Adrenal gland (tissue), 9 donors: ENCODE measurements at regions not wholly inside any gene's neighbourhood (a gene's known extent, or its start where the extent isn't known, plus 50 kb on each side); places are given as distances from the start of the nearest gene placed in this dataset.
"Not testable (repeated sequence)": the region's sequence is repeated elsewhere in the genome, so short reads cannot be mapped to it uniquely, and the experiment has no call there.

Source experiments
- DNase-seq, 7 donors: peaks; one replicate each; pipeline ENCODE4 v3.0.0-alpha.2; 2019 to 2020
- H3K27ac ChIP-seq, 5 donors: fragments of 200-600 bp; sonication (generic) in 4 of 5; 1 replicate in 3 of 5; 2 replicates in 2 of 5; pipeline versions ENCODE4 v1.5.1 to v1.8.0; 2016 to 2020; ENCODE audit warnings: mild to moderate bottlenecking in 1 of 5
- H3K27me3 ChIP-seq: fragments of 200-600 bp; 2 replicates; pipeline ENCODE4 v1.8.0; 2021
- H3K36me3 ChIP-seq, 2 donors: fragments of 200-600 bp; replicated peaks in 1 of 2; 1 replicate in 1 of 2; 2 replicates in 1 of 2; pipeline versions ENCODE4 v1.5.1 to v1.8.0; 2018 to 2022
- H3K4me1 ChIP-seq, 2 donors: fragments of 200-600 bp; replicated peaks in 1 of 2; 1 replicate in 1 of 2; 2 replicates in 1 of 2; pipeline versions ENCODE4 v1.5.1 to v1.8.0; 2018 to 2021
- H3K4me3 ChIP-seq, 4 donors: fragments of 200-600 bp; sonication (generic) in 3 of 4; one replicate each; pipeline ENCODE4 v1.5.1; 2016 to 2018
- H3K9me3 ChIP-seq, 3 donors: fragments of 200-600 bp; sonication (generic) in 1 of 3; replicated peaks in 1 of 3; 1 replicate in 2 of 3; 2 replicates in 1 of 3; pipeline versions ENCODE4 v1.5.1 to v1.8.0; 2016 to 2021
- POLR2A ChIP-seq, 2 donors: fragments of 450-650 bp; IDR thresholded peaks; one replicate each; pipeline ENCODE4 v1.6.1; 2017; ENCODE audit warnings: antibody characterized with exemption in 2 of 2, mild to moderate bottlenecking in 2 of 2, moderate library complexity in 1 of 2
- WGBS, 4 donors: extraction: QIAGEN DNeasy Blood & Tissue Kit in 2 of 4; methylation state at CpG; one replicate each; pipeline versions ENCODE4 v1.1.5 to v1.1.7; 2013 to 2017; 5-methylcytosine and 5-hydroxymethylcytosine counted together
- intact Hi-C, 2 donors: fragments of 100-400 bp; cut with DNase I; formaldehyde crosslinking; loops; one replicate each; pipeline versions ENCODE4 v1.14.1 to v1.15.0; 2022 to 2023
- TF ChIP-seq, protein P1 (sequence below), 6 experiments: fragments of 450-650 bp in 4 of 6; fragments of 200-600 bp in 2 of 6; sonication (generic) in 1 of 6; IDR thresholded peaks; 1 replicate in 5 of 6; 2 replicates in 1 of 6; pipeline versions ENCODE4 v1.5.1 to v1.8.0; 2016 to 2021; ENCODE audit warnings: antibody characterized with exemption in 6 of 6, mild to moderate bottlenecking in 2 of 6, moderate library complexity in 1 of 6
- donor health status: healthy with polysubstance abuse.
- donor health status: Bipolar disorder and iron deficiency.
- donor health status: DM: yes; HTN: yes; CAD: no.
- donor health status: DM: no; HTN: no; CAD: no.
- donor health status: DM: no; HTN: no; CAD: no.

DNA sequence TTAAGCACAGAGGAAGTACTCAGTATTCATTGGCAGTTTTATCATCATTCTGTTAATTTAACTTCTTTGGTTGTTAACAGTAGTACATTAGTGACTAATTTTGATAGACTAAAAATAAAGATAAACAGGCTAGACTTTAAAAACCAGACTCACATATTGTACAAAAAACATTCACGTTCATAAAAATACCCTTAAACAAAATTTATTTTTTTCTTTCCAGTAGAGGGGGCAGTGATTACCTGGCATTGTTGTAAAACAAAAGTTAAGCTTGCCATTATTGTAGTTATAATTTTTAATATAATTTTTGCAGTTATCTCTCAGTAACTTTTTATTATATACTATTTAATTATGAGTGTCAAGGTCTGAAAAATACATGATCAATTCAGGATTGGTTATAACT, 92.0 kb downstream of the MRPL57 start:
- DNase-seq, H3K9me3 ChIP-seq, H3K4me3 ChIP-seq, intact Hi-C loops, H3K4me1 ChIP-seq, H3K27ac ChIP-seq, H3K36me3 ChIP-seq, H3K27me3 ChIP-seq: not testable (repeated sequence)
- TF ChIP-seq, protein P1, sequence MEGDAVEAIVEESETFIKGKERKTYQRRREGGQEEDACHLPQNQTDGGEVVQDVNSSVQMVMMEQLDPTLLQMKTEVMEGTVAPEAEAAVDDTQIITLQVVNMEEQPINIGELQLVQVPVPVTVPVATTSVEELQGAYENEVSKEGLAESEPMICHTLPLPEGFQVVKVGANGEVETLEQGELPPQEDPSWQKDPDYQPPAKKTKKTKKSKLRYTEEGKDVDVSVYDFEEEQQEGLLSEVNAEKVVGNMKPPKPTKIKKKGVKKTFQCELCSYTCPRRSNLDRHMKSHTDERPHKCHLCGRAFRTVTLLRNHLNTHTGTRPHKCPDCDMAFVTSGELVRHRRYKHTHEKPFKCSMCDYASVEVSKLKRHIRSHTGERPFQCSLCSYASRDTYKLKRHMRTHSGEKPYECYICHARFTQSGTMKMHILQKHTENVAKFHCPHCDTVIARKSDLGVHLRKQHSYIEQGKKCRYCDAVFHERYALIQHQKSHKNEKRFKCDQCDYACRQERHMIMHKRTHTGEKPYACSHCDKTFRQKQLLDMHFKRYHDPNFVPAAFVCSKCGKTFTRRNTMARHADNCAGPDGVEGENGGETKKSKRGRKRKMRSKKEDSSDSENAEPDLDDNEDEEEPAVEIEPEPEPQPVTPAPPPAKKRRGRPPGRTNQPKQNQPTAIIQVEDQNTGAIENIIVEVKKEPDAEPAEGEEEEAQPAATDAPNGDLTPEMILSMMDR (IDR thresholded peaks at IDR 0.05): peak in 1 of 6 experiments; percentile 15
- 2 to 13% (median 6%) methylated on average over 1 of the region's 1 CpG for WGBS, 4 donors

DNA sequence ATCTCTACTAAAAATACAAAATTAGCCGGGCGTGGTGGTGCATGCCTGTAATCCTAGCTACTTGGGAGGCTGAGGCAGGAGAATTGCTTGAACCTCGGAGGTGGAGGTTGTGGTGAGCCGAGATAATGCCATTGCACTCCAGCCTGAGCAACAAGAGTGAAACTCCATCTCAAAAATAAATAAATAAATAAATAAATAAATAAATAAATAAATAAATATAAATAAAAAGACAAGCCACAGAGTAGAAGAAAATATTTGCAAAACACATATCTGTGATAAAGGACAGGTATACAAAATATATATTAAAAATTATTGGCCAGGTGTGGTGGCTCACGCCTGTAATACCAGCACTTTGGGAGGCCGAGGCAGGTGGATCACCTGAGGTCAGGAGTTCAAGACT, 96.0 kb downstream of the MRPL57 start:
- H3K27me3 ChIP-seq, H3K9me3 ChIP-seq, DNase-seq, H3K4me1 ChIP-seq, H3K4me3 ChIP-seq, H3K27ac ChIP-seq, intact Hi-C loops, H3K36me3 ChIP-seq: not testable (repeated sequence)
- WGBS, 4 donors: 87 to 94% (median 89%) methylated on average over 6 of the region's 6 CpGs

DNA sequence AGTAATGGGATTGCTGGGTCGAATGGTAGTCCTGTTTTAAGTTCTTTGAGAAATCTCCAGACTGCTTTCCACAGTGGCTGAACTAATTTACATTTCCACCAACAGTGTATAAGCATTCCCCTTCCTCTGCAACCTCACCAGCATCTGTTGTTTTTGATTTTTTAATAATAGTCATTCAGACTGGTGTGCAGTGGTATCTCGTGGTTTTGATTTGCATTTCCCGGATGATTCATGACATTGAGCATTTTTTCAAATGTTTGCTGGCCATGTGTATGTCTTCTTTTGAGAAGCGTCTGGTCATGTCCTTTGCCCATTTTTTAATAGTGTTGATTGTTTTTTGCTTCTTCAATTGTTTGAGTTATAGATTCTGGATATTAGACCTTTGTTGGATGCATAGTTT, 98.0 kb downstream of the MRPL57 start:
- intact Hi-C loops, H3K36me3 ChIP-seq, H3K9me3 ChIP-seq, H3K27ac ChIP-seq, DNase-seq, H3K4me3 ChIP-seq, H3K4me1 ChIP-seq, H3K27me3 ChIP-seq: not testable (repeated sequence)
- WGBS, 4 donors: 71 to 79% (median 74%) methylated on average over 4 of the region's 4 CpGs

DNA sequence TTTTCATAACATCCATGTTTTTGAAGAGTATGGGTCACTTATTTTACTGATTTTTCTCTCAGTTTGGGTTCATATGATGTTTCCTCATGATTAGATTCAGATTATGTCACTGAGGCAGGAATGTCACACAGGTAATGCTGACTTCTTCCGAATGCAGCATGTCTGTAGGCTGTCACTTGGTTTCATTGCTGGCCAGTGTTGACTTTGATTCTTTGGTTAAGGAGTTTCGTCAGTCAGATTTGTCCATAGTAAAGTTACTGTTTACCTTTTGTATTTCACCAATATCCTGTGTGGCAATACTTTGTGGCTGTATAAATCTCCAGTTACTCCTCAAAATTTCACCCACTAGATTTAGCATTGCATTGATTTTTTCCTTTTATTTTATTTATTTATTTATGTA, 105.6 kb downstream of the MRPL57 start:
- 83 to 93% (median 87%) methylated on average over 2 of the region's 2 CpGs for WGBS, 4 donors
- Histone ChIP-seq H3K9me3 (no peaks in the 10 kb centered on the region), H3K36me3 (no peaks in the 10 kb centered on the region), H3K4me1 (no peaks in the 10 kb centered on the region), H3K27ac (no peak overlapping the region), H3K27me3 (no peaks in the 10 kb centered on the region), H3K4me3 (no peak overlapping the region)
- no peak for TF ChIP-seq POLR2A (IDR thresholded peaks at IDR 0.05)
- TF ChIP-seq, protein P1 (IDR thresholded peaks at IDR 0.05): no peak
- intact Hi-C loops: no loop called here
- DNase-seq: no peak

DNA sequence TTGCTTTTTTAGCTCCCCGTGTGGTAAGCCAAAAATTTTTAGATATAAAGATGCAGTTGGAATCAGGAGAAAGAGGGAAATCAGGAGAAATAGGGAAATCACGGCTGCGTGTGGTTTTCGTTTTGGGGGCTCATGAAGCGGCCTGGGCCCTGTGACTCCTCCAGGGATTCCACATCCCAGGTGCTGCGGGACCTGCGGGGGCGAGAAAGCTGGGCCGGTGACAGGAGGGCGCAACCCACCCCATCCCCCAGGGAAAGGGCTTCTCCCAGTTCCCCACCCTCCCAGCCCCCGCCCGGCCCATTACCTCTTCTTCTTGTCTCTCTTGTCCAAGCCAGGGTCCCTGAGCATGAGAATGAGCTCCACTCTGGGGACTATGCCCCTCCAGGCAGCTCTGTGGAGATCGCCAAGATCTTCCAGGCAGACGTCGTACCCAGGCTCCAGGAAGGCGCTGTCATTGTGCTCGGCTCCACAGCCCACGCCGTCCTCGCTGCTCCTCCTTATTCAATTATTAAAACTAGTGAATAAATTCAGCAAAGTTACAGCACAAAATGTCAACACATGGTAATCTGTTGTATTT, 111.0 kb downstream of the MRPL57 start:
- no peaks in the 10 kb centered on the region for H3K36me3 ChIP-seq
- intact Hi-C loops: no loop called here
- no peaks in the 10 kb centered on the region for H3K9me3 ChIP-seq
- H3K27ac ChIP-seq: no peak overlapping the region
- no peak overlapping the region for H3K4me3 ChIP-seq
- WGBS, 4 donors: 84 to 94% (median 88%) methylated on average over 17 to 20 of the region's 20 CpGs
- no peaks in the 10 kb centered on the region for H3K4me1 ChIP-seq
- H3K27me3 ChIP-seq: no peaks in the 10 kb centered on the region
- no peak for DNase-seq
- TF ChIP-seq, protein P1 (IDR thresholded peaks at IDR 0.05): no peak
- TF ChIP-seq POLR2A (IDR thresholded peaks at IDR 0.05): no peak
